ENCODE measurements at regions not wholly inside any gene's neighbourhood (a gene's known extent, or its start where the extent isn't known, plus 50 kb on each side); places are given as distances from the start of the nearest gene placed in this dataset.

- TF ChIP-seq, protein P1, sequence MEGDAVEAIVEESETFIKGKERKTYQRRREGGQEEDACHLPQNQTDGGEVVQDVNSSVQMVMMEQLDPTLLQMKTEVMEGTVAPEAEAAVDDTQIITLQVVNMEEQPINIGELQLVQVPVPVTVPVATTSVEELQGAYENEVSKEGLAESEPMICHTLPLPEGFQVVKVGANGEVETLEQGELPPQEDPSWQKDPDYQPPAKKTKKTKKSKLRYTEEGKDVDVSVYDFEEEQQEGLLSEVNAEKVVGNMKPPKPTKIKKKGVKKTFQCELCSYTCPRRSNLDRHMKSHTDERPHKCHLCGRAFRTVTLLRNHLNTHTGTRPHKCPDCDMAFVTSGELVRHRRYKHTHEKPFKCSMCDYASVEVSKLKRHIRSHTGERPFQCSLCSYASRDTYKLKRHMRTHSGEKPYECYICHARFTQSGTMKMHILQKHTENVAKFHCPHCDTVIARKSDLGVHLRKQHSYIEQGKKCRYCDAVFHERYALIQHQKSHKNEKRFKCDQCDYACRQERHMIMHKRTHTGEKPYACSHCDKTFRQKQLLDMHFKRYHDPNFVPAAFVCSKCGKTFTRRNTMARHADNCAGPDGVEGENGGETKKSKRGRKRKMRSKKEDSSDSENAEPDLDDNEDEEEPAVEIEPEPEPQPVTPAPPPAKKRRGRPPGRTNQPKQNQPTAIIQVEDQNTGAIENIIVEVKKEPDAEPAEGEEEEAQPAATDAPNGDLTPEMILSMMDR (IDR thresholded peaks at IDR 0.05) = no peak
- no peak for TF ChIP-seq POLR2A (IDR thresholded peaks at IDR 0.05)
Measured at GRCh38 chr5:165031371-165031770, 1526.0 kb downstream of the MAT2B start.
